K562 (cell line): ENCODE measurements at regions not wholly inside any gene's neighbourhood (a gene's known extent, or its start where the extent isn't known, plus 50 kb on each side); places are given as distances from the start of the nearest gene placed in this dataset.

ENCODE experiments used
- ATAC-seq: fragments of 200-7000 bp; cut with Tn5 transposase; 3 replicates; pipeline ENCODE4 v1.9.1; 2020; ENCODE audit warnings: moderate library complexity
- BruUV-seq: library from RNA; stranded (reverse); fragments of 400-500 nt; replicated peaks from 2 replicates; lab custom pipeline; 2021; lab: Mats Ljungman, UMichigan
- CTCF ChIA-PET: fragments of 300-600 bp; formaldehyde crosslinking; extraction: SDS; loops from one replicate; lab custom pipeline; 2021; ENCODE audit warnings: low intra/inter-chr PET ratio; lab: Yijun Ruan, JAX
- POLR2A ChIA-PET: fragments of 300-600, 350-650 bp; sonication (Branson Sonifier 250); formaldehyde crosslinking; extraction: SDS; loops from one replicate; lab custom pipeline; 2021; ENCODE audit warnings: antibody characterized with exemption, inconsistent platforms; lab: Yijun Ruan, JAX
- DNase-seq, 4 experiments: peaks; one replicate each; pipeline versions ENCODE4 v3.0.0 to v3.0.0-alpha.2; 2011 to 2018; ENCODE audit warnings: low spot score in 3 of 4, mixed read lengths in 3 of 4; ENCODE audit errors: extremely low read depth in 1 of 4
- FAIRE-seq: peaks from 2 replicates; lab custom pipeline; 2011; peaks lifted over from hg19 to GRCh38; lab: Jason Lieb, UNC
- H2AFZ ChIP-seq: 2 replicates; pipeline ENCODE4 v1.6.0; 2011; ENCODE audit warnings: low read depth, low read length, control low read depth, inconsistent platforms
- H3K27ac ChIP-seq: fragments of 200-600 bp; 3 replicates; pipeline ENCODE4 v1.8.0; 2011; ENCODE audit warnings: low read depth, mild to moderate bottlenecking, control low read depth, inconsistent platforms, low read length, moderate library complexity, mixed read lengths; ENCODE audit errors: extremely low read depth
- H3K27me3 ChIP-seq, 2 experiments: fragments of 300-600 bp in 1 of 2; 2 replicates in 1 of 2; 3 replicates in 1 of 2; pipeline versions ENCODE4 v1.6.0 to v1.8.0; 2011; ENCODE audit warnings: inconsistent platforms in 2 of 2, low read length in 2 of 2, mild to moderate bottlenecking in 1 of 2, mixed read lengths in 1 of 2, moderate library complexity in 1 of 2; ENCODE audit not compliant: control insufficient read depth in 2 of 2, insufficient read depth in 2 of 2
- H3K36me3 ChIP-seq: fragments of 300-600 bp; 3 replicates; pipeline ENCODE4 v1.8.0; 2011; ENCODE audit warnings: mild to moderate bottlenecking, low read length, inconsistent platforms; ENCODE audit not compliant: control insufficient read depth, insufficient read depth
- H3K4me1 ChIP-seq, 2 experiments: fragments of 200-600 bp in 1 of 2; replicated peaks in 1 of 2; 2 replicates in 1 of 2; 3 replicates in 1 of 2; pipeline versions ENCODE4 v1.5.1 to v1.8.0; 2011; ENCODE audit warnings: inconsistent platforms in 2 of 2, low read length in 2 of 2, mild to moderate bottlenecking in 1 of 2, mixed read lengths in 1 of 2, moderate library complexity in 1 of 2; ENCODE audit not compliant: control insufficient read depth in 2 of 2, insufficient read depth in 2 of 2
- H3K4me2 ChIP-seq: 2 replicates; pipeline ENCODE4 v1.6.1; 2011; ENCODE audit warnings: low read length, control low read depth, inconsistent platforms, mixed read lengths; ENCODE audit not compliant: insufficient read depth
- H3K4me3 ChIP-seq: fragments of 200-600 bp; sonication (generic), shearing (Covaris generic); 2 replicates; pipeline ENCODE4 v1.5.1; 2016; ENCODE audit warnings: control low read depth, inconsistent platforms
- H3K79me2 ChIP-seq: fragments of 200-600 bp; 3 replicates; pipeline ENCODE4 v1.8.0; 2011; ENCODE audit warnings: low read length, inconsistent platforms; ENCODE audit not compliant: control insufficient read depth, insufficient read depth
- H3K9ac ChIP-seq, 2 experiments: 2 replicates each; pipeline versions ENCODE4 v1.6.0 to v1.6.1; 2011; ENCODE audit warnings: low read depth in 2 of 2, low read length in 2 of 2, control low read depth in 1 of 2, inconsistent platforms in 1 of 2, mild to moderate bottlenecking in 1 of 2, mixed read lengths in 1 of 2; ENCODE audit not compliant: insufficient read depth in 1 of 2
- H3K9me1 ChIP-seq: one replicate; pipeline ENCODE4 v1.6.0; 2011; ENCODE audit warnings: inconsistent platforms, mild to moderate bottlenecking, low read length, moderate library complexity; ENCODE audit not compliant: control insufficient read depth, insufficient read depth
- H3K9me3 ChIP-seq: replicated peaks from 2 replicates; pipeline ENCODE4 v1.5.1; 2011; ENCODE audit warnings: low read depth, low read length, inconsistent platforms; ENCODE audit not compliant: control insufficient read depth, insufficient read depth
- H4K20me1 ChIP-seq: replicated peaks from 2 replicates; pipeline ENCODE4 v1.6.1; 2011; ENCODE audit warnings: low read length, inconsistent platforms, mixed read lengths; ENCODE audit not compliant: control insufficient read depth, insufficient read depth
- CUX1 ChIP-seq: fragments of 200-800 bp; sonication (Bioruptor generic); IDR thresholded peaks from 2 replicates; pipeline ENCODE4 v1.6.1; 2016; ENCODE audit warnings: missing genetic modification characterization, missing compliant biosample characterization
- DDX20 ChIP-seq: fragments of 450-650 bp; IDR thresholded peaks from 2 replicates; pipeline ENCODE4 v1.6.1; 2016; ENCODE audit warnings: missing genetic modification characterization, low read depth, mild to moderate bottlenecking, missing compliant biosample characterization, moderate library complexity
- MTF1 ChIP-seq: fragments of 250-450 bp; sonication (Bioruptor Pico); IDR thresholded peaks from 2 replicates; pipeline ENCODE4 v1.9.0; 2021; ENCODE audit warnings: moderate library complexity, mild to moderate bottlenecking, inconsistent platforms, borderline replicate concordance
- PTBP1 ChIP-seq: fragments of 200-400 bp; formaldehyde crosslinking; IDR thresholded peaks from 2 replicates; pipeline ENCODE4 v1.6.1; 2017; ENCODE audit warnings: low read depth, low read length
- TARDBP ChIP-seq: fragments of 450-650 bp; IDR thresholded peaks from 2 replicates; pipeline ENCODE4 v1.6.1; 2016
- YBX1 ChIP-seq: fragments of 450-650 bp; IDR thresholded peaks from 2 replicates; pipeline ENCODE4 v1.7.1; 2016; ENCODE audit warnings: mild to moderate bottlenecking
- ZNF12 ChIP-seq: sonication (generic); formaldehyde crosslinking; IDR thresholded peaks from 2 replicates; pipeline ENCODE4 v1.4.0; 2020; ENCODE audit warnings: mild to moderate bottlenecking, missing genetic modification reagents
- ZNF395 ChIP-seq: fragments of 200-800 bp; sonication (Bioruptor generic); IDR thresholded peaks from 2 replicates; pipeline ENCODE4 v1.6.1; 2017; ENCODE audit warnings: missing genetic modification characterization, missing compliant biosample characterization
- ZNF785 ChIP-seq: fragments of 250-450 bp; sonication (Bioruptor Pico); IDR thresholded peaks from 2 replicates; pipeline ENCODE4 v1.4.0; 2020; ENCODE audit warnings: mild to moderate bottlenecking
- WGBS: fragments of 100-300 bp; shearing (Covaris generic); methylation state at CpG from one replicate; pipeline ENCODE4 v1.1.6; 2016; ENCODE audit warnings: low coverage, mixed read lengths; ENCODE audit not compliant: insufficient coverage; ENCODE audit errors: missing lambda C conversion rate; 5-methylcytosine and 5-hydroxymethylcytosine counted together
- in situ Hi-C: fragments of 300-500 bp; cut with MboI; formaldehyde crosslinking; loops from 4 replicates; pipeline ENCODE4 v1.15.0; 2018; ENCODE audit warnings: inconsistent platforms, mixed read lengths
- intact Hi-C: fragments of 100-400 bp; cut with micrococcal nuclease; formaldehyde crosslinking; loops from 2 replicates; pipeline ENCODE4 v1.14.2; 2022

- BruUV-seq: no TSS peak
- H3K9me1 ChIP-seq: no peaks in the 10 kb centered on the region
- intact Hi-C loops: no loop called here
Observed at GRCh38 chr10:108568824-108569223, 1354.5 kb downstream of the XPNPEP1 start.

GRCh38 chr10:108567899-108568752 lies 1355.2 kb downstream of the XPNPEP1 start:
- intact Hi-C loops (no loop called here), in situ Hi-C loops (no loop called here)
- Histone ChIP-seq H3K4me3 (no peak overlapping the region), H3K4me2 (no peak overlapping the region), H4K20me1 (no peaks in the 10 kb centered on the region), H3K4me1 (no peaks in the 10 kb centered on the region), H3K27ac (no peak overlapping the region), H3K9me1 (no peaks in the 10 kb centered on the region), H3K27me3 (no peaks in the 10 kb centered on the region), H3K9ac (no peak overlapping the region), H3K79me2 (no peaks in the 10 kb centered on the region), H3K36me3 (no peaks in the 10 kb centered on the region), H3K9me3 (no peaks in the 10 kb centered on the region), H2AFZ (no peak overlapping the region)
- CTCF ChIA-PET: no interaction called here
- no TSS peak for BruUV-seq
- POLR2A ChIA-PET: no interaction called here
- no peak for DNase-seq
- 0% methylated on average over 5 of the region's 5 CpGs for WGBS
- FAIRE-seq: no peak
- no peak for ATAC-seq
- TF ChIP-seq YBX1 (no peak), ZNF395 (CRISPR knock-in tag) (no peak), MTF1 (CRISPR knock-in tag) (no peak), ZNF12 (no peak), CUX1 (CRISPR knock-in tag) (no peak), TARDBP (no peak), ZNF785 (CRISPR knock-in tag) (no peak)

More at GRCh38 chr10:108568824-108569223, 1354.5 kb downstream of the XPNPEP1 start:
- no peak overlapping the region for H3K27ac ChIP-seq
- H4K20me1 ChIP-seq: no peaks in the 10 kb centered on the region
- in situ Hi-C loops: no loop called here
- H3K9me3 ChIP-seq: no peaks in the 10 kb centered on the region
- no peaks in the 10 kb centered on the region for H3K27me3 ChIP-seq
- POLR2A ChIA-PET: no interaction called here
- no peaks in the 10 kb centered on the region for H3K4me1 ChIP-seq
- WGBS: 6% methylated on average over 2 of the region's 2 CpGs
- TF ChIP-seq PTBP1 (no peak), DDX20 (tag) (no peak)
- no peak overlapping the region for H3K9ac ChIP-seq
- H3K4me3 ChIP-seq: no peak overlapping the region
- H3K36me3 ChIP-seq: no peaks in the 10 kb centered on the region
- CTCF ChIA-PET: no interaction called here
- no peak overlapping the region for H2AFZ ChIP-seq
- no peak for FAIRE-seq
- H3K79me2 ChIP-seq: no peaks in the 10 kb centered on the region
- ATAC-seq: no peak
- no peak for DNase-seq
- no peak overlapping the region for H3K4me2 ChIP-seq
